Kidney (tissue), 13 donors: ENCODE measurements at regions not wholly inside any gene's neighbourhood (a gene's known extent, or its start where the extent isn't known, plus 50 kb on each side); places are given as distances from the start of the nearest gene placed in this dataset.

ENCODE experiments used
- DNase-seq, 5 donors: peaks; one replicate each; pipeline ENCODE4 v3.0.0-alpha.2; 2013 to 2020
- FAIRE-seq: peaks from 2 replicates; lab custom pipeline; 2012; peaks lifted over from hg19 to GRCh38; lab: Jason Lieb, UNC
- H3K27ac ChIP-seq, 2 donors: one replicate each; pipeline ENCODE4 v1.7.0; 2013; ENCODE audit warnings: low read depth in 2 of 2, low read length in 2 of 2, inconsistent platforms in 1 of 2
- H3K27me3 ChIP-seq: one replicate; pipeline ENCODE4 v1.7.1; 2013; ENCODE audit warnings: low read length, inconsistent platforms; ENCODE audit not compliant: control insufficient read depth, insufficient read depth
- H3K36me3 ChIP-seq, 3 donors: one replicate each; pipeline versions ENCODE4 v1.7.0 to v1.7.1; 2013; ENCODE audit warnings: low read length in 3 of 3, control low read depth in 1 of 3, inconsistent platforms in 1 of 3; ENCODE audit not compliant: insufficient read depth in 3 of 3, control insufficient read depth in 2 of 3
- H3K4me1 ChIP-seq, 3 donors: one replicate each; pipeline versions ENCODE4 v1.7.0 to v1.7.1; 2013; ENCODE audit warnings: low read length in 3 of 3, inconsistent platforms in 1 of 3, low read depth in 1 of 3; ENCODE audit not compliant: control insufficient read depth in 2 of 3, insufficient read depth in 2 of 3
- H3K4me3 ChIP-seq, 3 donors: one replicate each; pipeline versions ENCODE4 v1.7.0 to v1.8.1; 2013; ENCODE audit warnings: low read length in 3 of 3, control low read depth in 1 of 3, inconsistent platforms in 1 of 3
- H3K9ac ChIP-seq, 3 donors: one replicate each; pipeline versions ENCODE4 v1.7.0 to v1.7.1; 2013; ENCODE audit warnings: low read length in 3 of 3, control low read depth in 1 of 3, inconsistent platforms in 1 of 3
- H3K9me3 ChIP-seq, 3 donors: one replicate each; pipeline versions ENCODE4 v1.7.0 to v1.7.1; 2013; ENCODE audit warnings: low read length in 3 of 3, control low read depth in 1 of 3, inconsistent platforms in 1 of 3; ENCODE audit not compliant: control insufficient read depth in 2 of 3, insufficient read depth in 1 of 3
- intact Hi-C: fragments of 100-400 bp; cut with DNase I; formaldehyde crosslinking; loops from one replicate; pipeline ENCODE4 v1.11.1; 2022
- TF ChIP-seq, protein P1 (sequence below): IDR thresholded peaks from 3 replicates; pipeline ENCODE4 v1.5.1; 2012; ENCODE audit warnings: mild to moderate bottlenecking, moderate library complexity, borderline replicate concordance; ENCODE audit not compliant: insufficient read depth; ENCODE audit errors: extremely low read depth
- donor health status: control.
- donor health status: control.
- donor health status: control.
- donor health status: control.
- donor health status: control.
- donor health status: DM: yes; HTN: yes; CAD: no.
- donor health status: Normal renal cell carcinoma (clear cell type).

DNA sequence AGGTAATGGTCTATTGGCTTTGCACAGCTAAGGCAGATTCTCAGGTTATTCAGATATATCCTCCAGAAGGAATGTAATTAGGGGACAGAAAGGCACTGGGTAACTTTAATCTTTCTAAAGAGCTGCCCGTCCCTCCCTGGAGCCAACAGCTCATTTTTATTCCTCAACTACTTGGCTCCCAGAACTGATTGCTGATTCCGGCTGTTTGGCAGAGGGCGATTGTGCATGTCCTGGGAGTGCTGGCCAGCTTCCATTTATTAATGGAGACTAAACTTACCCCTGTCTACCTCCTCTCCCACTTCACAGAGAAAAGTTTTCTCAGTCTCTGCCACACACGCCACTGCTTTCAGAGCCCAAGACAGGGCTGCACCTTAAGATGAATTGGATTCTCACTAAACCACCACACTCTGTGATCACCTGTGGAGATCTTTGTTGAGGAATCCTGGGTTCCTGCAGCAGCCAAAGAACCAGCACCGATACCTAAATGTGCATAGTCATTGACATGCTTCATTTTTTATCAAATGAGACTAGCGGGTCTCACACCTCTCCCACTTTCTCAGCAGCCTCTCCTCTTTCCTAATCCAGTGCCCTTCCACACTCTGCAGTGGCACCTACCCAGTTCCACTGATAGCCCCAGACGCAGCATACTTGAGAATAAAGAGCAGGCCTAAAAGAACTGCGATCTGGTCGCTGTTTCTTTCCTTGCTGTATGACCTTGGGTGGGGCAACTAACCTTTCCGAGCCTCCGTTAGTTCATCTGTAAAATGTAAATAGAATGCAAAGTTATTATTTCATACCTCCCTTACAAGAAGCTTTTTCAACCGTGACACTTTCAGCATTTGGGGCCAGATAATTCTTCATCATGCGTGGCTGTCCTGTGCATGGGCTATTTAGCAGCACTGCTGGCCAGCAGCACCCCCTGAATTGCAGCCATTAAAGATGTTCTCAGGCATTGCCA, 648.7 kb downstream of the UQCRFS1 start:
- H3K4me3 ChIP-seq = no peak overlapping the region
- TF ChIP-seq, protein P1, sequence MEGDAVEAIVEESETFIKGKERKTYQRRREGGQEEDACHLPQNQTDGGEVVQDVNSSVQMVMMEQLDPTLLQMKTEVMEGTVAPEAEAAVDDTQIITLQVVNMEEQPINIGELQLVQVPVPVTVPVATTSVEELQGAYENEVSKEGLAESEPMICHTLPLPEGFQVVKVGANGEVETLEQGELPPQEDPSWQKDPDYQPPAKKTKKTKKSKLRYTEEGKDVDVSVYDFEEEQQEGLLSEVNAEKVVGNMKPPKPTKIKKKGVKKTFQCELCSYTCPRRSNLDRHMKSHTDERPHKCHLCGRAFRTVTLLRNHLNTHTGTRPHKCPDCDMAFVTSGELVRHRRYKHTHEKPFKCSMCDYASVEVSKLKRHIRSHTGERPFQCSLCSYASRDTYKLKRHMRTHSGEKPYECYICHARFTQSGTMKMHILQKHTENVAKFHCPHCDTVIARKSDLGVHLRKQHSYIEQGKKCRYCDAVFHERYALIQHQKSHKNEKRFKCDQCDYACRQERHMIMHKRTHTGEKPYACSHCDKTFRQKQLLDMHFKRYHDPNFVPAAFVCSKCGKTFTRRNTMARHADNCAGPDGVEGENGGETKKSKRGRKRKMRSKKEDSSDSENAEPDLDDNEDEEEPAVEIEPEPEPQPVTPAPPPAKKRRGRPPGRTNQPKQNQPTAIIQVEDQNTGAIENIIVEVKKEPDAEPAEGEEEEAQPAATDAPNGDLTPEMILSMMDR = no peak
- H3K27ac ChIP-seq = no peak overlapping the region
- H3K36me3 ChIP-seq = no peaks in the 10 kb centered on the region
- H3K4me1 ChIP-seq = no peaks in the 10 kb centered on the region
- H3K9me3 ChIP-seq = no peaks in the 10 kb centered on the region
- intact Hi-C loops = no loop called here
- no peak for FAIRE-seq
- H3K9ac ChIP-seq = no peak overlapping the region
- no peak for DNase-seq
- H3K27me3 ChIP-seq = no peaks in the 10 kb centered on the region

GRCh38 chr19:28560786-28561185, 652.2 kb downstream of the UQCRFS1 start:
- Histone ChIP-seq H3K36me3 (no peaks in the 10 kb centered on the region), H3K4me1 (no peaks in the 10 kb centered on the region), H3K27ac (no peak overlapping the region), H3K9me3 (no peaks in the 10 kb centered on the region), H3K9ac (no peak overlapping the region), H3K27me3 (no peaks in the 10 kb centered on the region), H3K4me3 (no peak overlapping the region)
- TF ChIP-seq, protein P1 = no peak
- intact Hi-C loops = no loop called here
- DNase-seq (no peak), FAIRE-seq (no peak)

GRCh38 chr19:28558783-28559182, 654.2 kb downstream of the UQCRFS1 start:
- Histone ChIP-seq H3K27me3 (no peaks in the 10 kb centered on the region), H3K4me3 (no peak overlapping the region), H3K27ac (no peak overlapping the region), H3K4me1 (no peaks in the 10 kb centered on the region), H3K9ac (no peak overlapping the region), H3K36me3 (no peaks in the 10 kb centered on the region), H3K9me3 (no peaks in the 10 kb centered on the region)
- no peak for DNase-seq
- no peak for FAIRE-seq
- TF ChIP-seq, protein P1 = no peak
- intact Hi-C loops = no loop called here
